ENCODE measurements at regions not wholly inside any gene's neighbourhood (a gene's known extent, or its start where the extent isn't known, plus 50 kb on each side); places are given as distances from the start of the nearest gene placed in this dataset.

GRCh38 chr12:116391501-116391900 lies 114.0 kb upstream of the MED13L start:
- TF ChIP-seq CTCF (conservative IDR thresholded peaks at IDR 0.05 in 1 of 2, IDR thresholded peaks at IDR 0.05 in 1 of 2; ENCODE audit: low read depth in 1 of 2, low read length in 2 of 2), result no peak
- TF ChIP-seq EZH2 (IDR thresholded peaks at IDR 0.05; ENCODE audit: low read length, missing control alignments), result no peak

Measured in fibroblast of lung (primary cell).